GM23248 (cell line): ENCODE measurements at regions not wholly inside any gene's neighbourhood (a gene's known extent, or its start where the extent isn't known, plus 50 kb on each side); places are given as distances from the start of the nearest gene placed in this dataset.

ENCODE experiments used
- EZH2 ChIP-seq: fragments of 200-600 bp; sonication (generic); IDR thresholded peaks from 2 replicates; pipeline ENCODE4 v1.6.1; 2018; ENCODE audit warnings: antibody characterized with exemption, mild to moderate bottlenecking; ENCODE audit not compliant: insufficient read depth, poor library complexity, severe bottlenecking
- EZH2phosphoT487 ChIP-seq: fragments of 200-600 bp; sonication (generic); IDR thresholded peaks from 2 replicates; pipeline ENCODE4 v1.6.1; 2018; ENCODE audit warnings: antibody characterized with exemption, moderate library complexity, mild to moderate bottlenecking, low read depth; ENCODE audit not compliant: insufficient read depth

GRCh38 chr4:62439051-62439450 is 1238.9 kb downstream of the ADGRL3 start:
- no peak for TF ChIP-seq EZH2
- TF ChIP-seq EZH2phosphoT487 = no peak
